ENCODE measurements at regions not wholly inside any gene's neighbourhood (a gene's known extent, or its start where the extent isn't known, plus 50 kb on each side); places are given as distances from the start of the nearest gene placed in this dataset.

DNA sequence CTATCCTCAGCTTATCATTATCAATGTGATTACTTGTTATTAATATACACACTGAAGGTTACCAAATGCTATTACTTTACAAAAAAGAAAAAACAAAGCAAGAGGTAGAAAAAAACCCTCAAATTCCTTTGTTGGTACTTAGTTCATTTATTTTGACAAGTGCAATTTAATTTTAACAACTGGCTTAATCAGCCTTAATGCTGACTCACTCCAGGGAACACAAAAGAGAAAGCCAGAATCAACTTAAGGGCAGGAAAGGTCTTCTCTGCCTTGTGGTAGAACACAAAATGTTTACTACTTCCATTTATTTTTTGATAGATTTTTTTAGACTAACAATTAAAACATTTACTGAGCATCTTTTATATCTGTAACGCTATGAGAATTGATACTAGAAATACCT, 417.1 kb downstream of the PCDH17 start:
- Histone ChIP-seq H2AFZ (ENCODE audit: control insufficient read depth, low read depth, low read length) (no peak overlapping the region), H4K20me1 (ENCODE audit: control insufficient read depth, insufficient read depth) (no peaks in the 10 kb centered on the region), H3K27ac (ENCODE audit: control insufficient read depth, insufficient read depth) (no peak overlapping the region), H3K36me3 (ENCODE audit: control insufficient read depth in 2 of 2, insufficient read depth in 2 of 2, low read length in 1 of 2) (no peaks in the 10 kb centered on the region), H3K4me3 (no peak overlapping the region), H3K79me2 (ENCODE audit: control insufficient read depth, insufficient read depth, low read length) (no peaks in the 10 kb centered on the region), H3K9ac (ENCODE audit: control insufficient read depth, insufficient read depth, low read length) (no peak overlapping the region), H3K27me3 (replicated peaks in 1 of 2; ENCODE audit: control insufficient read depth in 2 of 2, insufficient read depth in 2 of 2, low read length in 1 of 2) (no peaks in the 10 kb centered on the region), H3K4me1 (ENCODE audit: control insufficient read depth, insufficient read depth, low read length) (no peaks in the 10 kb centered on the region), H3K9me3 (replicated peaks; ENCODE audit: control insufficient read depth, insufficient read depth, low read length) (no peaks in the 10 kb centered on the region), H3K4me2 (ENCODE audit: control insufficient read depth, insufficient read depth) (no peak overlapping the region)
- DNase-seq (ENCODE audit: low read depth, low spot score) (no peak), ATAC-seq (no peak), FAIRE-seq (no peak)
- TF ChIP-seq NFIC (IDR thresholded peaks at IDR 0.05; ENCODE audit: low read depth, low read length) = no peak
- TF ChIP-seq HCFC1 (IDR thresholded peaks at IDR 0.05; ENCODE audit: low read length) = no peak
- TF ChIP-seq CHD4 (IDR thresholded peaks at IDR 0.05) = no peak
- TF ChIP-seq EZH2 (IDR thresholded peaks at IDR 0.05; ENCODE audit: borderline replicate concordance, control insufficient read depth, low read depth, low read length) = no peak
- TF ChIP-seq BHLHE40 (IDR thresholded peaks at IDR 0.05; ENCODE audit: borderline replicate concordance in 1 of 2, low read depth in 2 of 2, low read length in 1 of 2) = no peak
- no peak for TF ChIP-seq DPF2 (IDR thresholded peaks at IDR 0.05)
- no peak for TF ChIP-seq ESRRA (IDR thresholded peaks at IDR 0.05; ENCODE audit: low read length)
- no peak for TF ChIP-seq NBN (IDR thresholded peaks at IDR 0.05)
- TF ChIP-seq, protein P1, sequence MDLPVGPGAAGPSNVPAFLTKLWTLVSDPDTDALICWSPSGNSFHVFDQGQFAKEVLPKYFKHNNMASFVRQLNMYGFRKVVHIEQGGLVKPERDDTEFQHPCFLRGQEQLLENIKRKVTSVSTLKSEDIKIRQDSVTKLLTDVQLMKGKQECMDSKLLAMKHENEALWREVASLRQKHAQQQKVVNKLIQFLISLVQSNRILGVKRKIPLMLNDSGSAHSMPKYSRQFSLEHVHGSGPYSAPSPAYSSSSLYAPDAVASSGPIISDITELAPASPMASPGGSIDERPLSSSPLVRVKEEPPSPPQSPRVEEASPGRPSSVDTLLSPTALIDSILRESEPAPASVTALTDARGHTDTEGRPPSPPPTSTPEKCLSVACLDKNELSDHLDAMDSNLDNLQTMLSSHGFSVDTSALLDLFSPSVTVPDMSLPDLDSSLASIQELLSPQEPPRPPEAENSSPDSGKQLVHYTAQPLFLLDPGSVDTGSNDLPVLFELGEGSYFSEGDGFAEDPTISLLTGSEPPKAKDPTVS (IDR thresholded peaks at IDR 0.05; ENCODE audit: low read depth, low read length) = no peak
- TF ChIP-seq ZNF274 (IDR thresholded peaks at IDR 0.05; ENCODE audit: insufficient read depth, insufficient read length) = no peak
- no peak for TF ChIP-seq MTA3 (IDR thresholded peaks at IDR 0.05; ENCODE audit: borderline replicate concordance, low read length)
- TF ChIP-seq RB1 (IDR thresholded peaks at IDR 0.05; ENCODE audit: borderline replicate concordance) = no peak
- ChIA-PET SMC1A (ENCODE audit: uncharacterized antibody, unreplicated experiment) (interaction anchor here (0.6 kb wide), 1 partner anchor 397 kb away, joined by 3 read pairs; no protein-coding TSS in a partner anchor), CTCF (no interaction called here), POLR2A (no interaction called here), RAD21 (ENCODE audit: unreplicated experiment) (no interaction called here)
- BruUV-seq (replicated peaks) = no TSS peak
- intact Hi-C loops (cut with micrococcal nuclease; ENCODE audit: unreplicated experiment) = no loop called here
- 74% methylated on average over 1 of the region's 1 CpG for WGBS (ENCODE audit: insufficient coverage, insufficient replicate concordance, low lambda C conversion rate, missing lambda C conversion rate)
- in situ Hi-C loops (cut with MboI) = no loop called here
